ENCODE measurements at regions not wholly inside any gene's neighbourhood (a gene's known extent, or its start where the extent isn't known, plus 50 kb on each side); places are given as distances from the start of the nearest gene placed in this dataset.
"Not testable (repeated sequence)": the region's sequence is repeated elsewhere in the genome, so short reads cannot be mapped to it uniquely, and the experiment has no call there.

- DNase-seq (ENCODE audit: low spot score) = no peak
These were observed 127.5 kb upstream of the SOD1 start for GRCh38 chr21:31531967-31532366.

- DNase-seq (ENCODE audit: low spot score) = no peak
These were observed 128.4 kb upstream of the SOD1 start for GRCh38 chr21:31530897-31531705.

DNA sequence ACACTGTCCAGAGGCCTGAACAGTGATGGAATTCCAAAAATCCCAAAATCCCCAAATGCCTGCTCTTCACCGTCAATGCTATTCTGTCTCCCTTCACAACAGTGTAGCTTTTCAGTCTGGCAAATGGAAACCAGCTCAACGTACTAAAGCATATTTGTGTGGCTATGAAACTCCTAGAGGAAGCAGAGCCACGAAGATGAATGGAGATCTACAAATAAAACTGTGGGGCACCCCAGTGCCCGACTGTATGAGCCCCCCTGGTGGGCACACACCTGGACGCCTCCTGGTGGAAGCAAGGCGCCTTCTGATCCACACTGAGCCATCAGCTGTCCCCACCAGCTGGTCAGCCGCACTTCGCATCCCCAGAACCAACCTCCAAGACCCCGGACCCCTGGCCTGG, 129.1 kb upstream of the SOD1 start:
- DNase-seq (ENCODE audit: low spot score) = no peak

GRCh38 chr21:31529406-31529805, 130.1 kb upstream of the SOD1 start:
- DNase-seq (ENCODE audit: low spot score) = no peak

DNA sequence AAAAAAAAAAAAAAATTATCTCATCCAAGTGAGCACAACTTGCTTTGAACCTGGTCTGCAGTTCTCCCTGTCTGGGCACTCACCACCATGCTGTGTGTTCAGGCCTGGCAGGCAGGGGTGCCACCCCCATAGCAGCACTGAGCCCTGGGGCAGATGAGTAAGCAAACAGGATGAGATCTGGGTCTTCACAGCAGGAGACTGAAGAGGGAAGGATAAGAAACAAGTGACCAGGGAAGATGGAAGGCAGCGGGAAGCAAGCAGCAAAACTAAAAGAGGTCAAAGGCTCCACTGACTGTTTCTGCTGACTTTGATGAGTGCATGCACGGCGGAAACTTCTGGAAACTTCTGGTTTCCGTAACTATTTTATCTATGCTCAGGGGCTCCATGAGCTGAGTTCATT, 133.5 kb upstream of the SOD1 start:
- DNase-seq (ENCODE audit: low spot score) = no peak

DNA sequence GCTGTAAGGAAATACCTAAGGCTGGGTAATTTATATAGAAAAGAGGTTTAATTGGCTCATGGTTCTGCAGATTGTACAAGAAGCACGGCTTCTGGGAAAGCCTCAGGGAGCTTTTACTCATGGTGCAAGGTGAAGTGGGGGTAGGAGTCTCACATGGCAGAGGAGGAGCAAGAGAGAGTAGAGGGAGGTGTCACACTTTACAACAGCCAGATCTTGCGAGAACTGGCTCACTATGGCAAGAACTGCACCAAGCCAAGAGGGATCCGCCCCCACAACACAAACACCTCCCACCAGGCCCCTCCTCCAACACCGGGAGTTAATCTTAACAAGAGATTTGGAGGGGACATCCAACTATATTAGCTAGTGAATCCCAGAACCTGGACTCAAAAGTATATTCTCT, 135.4 kb upstream of the SOD1 start:
- peak; percentile 61 for DNase-seq (ENCODE audit: low spot score)

DNA sequence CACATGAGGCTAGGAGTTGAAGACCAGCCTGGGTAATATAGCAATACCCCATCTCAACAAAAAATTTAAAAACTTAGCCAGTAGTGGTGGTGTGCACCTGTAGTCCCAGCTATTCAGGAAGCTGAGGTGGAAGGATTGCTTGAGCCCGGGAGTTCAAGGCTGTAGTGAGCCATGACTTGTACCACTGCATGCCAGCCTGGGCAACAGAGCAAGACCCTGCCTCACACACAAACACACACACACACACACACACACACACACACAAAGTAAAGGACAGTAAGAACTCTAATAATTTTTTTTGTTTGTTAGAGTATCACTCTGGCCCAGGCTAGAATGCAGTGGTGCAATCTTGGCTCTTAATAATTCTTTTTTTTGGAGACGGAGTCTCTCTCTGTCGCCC, 138.0 kb upstream of the SOD1 start:
- no peak for DNase-seq (ENCODE audit: low spot score)

DNA sequence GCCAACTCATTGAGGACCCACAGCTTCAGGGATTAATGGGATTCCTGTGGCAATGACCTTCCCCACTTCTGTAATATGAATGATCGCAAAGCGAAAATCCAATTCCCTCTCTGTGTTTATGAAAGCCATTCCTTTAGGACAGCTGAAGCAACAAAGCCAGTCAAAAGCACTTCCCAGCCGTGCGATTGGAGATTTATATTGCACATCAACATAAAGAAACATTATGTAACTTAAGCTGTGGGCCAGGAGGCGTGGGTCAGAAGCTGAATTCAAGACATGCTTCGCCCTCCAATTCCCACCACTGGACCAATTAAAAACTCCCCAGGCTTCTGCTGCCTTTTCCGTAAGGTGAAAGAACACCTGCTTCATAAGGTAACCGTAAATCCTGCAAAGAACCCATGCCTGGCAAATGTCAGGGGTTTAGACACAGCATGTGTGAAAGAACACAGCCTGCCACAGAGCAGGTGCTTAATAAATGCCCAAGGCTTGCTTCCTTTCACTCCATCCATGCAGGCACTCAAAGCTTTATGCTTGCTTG, 138.9 kb upstream of the SOD1 start:
- DNase-seq (ENCODE audit: low spot score) = no peak

DNA sequence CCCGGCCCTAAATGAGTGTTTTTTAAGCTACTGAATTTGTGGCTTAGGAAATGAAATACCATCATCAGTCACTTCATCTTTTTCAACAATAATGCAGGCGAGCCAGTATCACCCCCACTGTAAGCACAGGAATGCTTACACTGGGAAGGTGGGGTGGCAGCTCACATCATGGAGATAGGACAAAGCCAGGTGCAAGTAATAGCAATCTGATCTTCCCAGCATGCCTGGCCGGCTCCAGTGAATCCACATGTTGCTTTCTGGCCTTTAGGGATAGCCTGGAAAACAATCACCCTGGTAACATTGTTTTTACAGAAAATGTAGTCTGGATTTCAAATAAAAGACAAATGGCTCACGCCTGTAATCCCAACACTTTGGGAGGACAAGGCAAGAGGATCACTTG, 140.9 kb upstream of the SOD1 start:
- DNase-seq (ENCODE audit: low spot score) = no peak

DNA sequence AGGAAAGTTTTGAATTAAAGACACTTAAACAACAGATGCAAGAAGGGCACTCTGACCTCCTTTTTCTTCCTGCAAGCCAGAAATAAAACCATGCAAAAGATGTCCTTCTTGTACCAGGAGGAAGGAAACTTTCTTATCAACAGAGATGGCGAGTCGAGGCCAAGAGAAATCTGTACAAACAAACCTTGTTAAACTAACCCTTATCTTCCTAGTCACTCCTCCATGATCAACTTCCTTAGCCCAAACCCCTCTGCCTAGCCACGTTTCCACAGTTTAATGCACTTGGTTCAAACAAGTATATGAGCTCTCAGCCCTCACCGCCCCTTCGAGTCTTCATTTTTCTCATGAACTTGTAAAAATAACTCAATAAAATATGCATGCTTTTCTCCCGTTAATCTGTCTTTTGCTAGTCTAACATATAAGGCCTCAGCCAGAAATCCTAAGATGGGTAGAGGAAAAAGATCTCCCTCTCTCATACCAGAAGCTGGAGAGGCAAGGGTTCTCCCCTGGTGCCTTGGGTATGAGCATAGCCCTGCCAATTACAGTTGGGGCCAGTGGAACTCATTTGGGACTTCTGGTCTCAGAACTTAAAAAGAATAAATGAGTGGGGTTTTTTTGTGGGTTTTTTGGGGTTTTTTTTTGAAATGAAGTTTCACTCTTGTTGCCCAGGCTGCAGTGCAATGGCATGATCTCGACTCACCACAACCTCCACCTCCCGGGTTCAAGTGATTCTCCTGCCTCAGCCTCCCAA, 141.7 kb upstream of the SOD1 start:
- no peak for DNase-seq (ENCODE audit: low spot score)

DNA sequence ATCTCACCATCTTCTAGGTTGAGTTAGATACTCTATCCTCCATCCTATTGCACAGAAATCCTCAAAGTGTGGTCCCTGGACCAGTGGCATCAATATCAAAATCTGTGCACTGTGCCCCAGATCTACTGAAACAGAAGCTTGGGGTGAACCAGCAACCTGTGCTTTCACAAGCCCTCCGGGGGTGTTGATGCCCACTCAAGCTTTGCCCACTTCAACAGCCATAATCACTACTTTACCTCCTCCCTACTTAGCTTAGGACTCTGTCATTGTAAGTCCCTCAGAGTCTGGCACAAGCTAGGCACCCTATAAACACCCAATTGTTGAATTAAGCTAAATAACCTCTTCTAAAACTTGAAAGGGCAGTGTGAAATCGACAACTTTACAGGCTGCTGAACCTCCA, 144.2 kb upstream of the SOD1 start:
- DNase-seq (ENCODE audit: low spot score) = no peak

DNA sequence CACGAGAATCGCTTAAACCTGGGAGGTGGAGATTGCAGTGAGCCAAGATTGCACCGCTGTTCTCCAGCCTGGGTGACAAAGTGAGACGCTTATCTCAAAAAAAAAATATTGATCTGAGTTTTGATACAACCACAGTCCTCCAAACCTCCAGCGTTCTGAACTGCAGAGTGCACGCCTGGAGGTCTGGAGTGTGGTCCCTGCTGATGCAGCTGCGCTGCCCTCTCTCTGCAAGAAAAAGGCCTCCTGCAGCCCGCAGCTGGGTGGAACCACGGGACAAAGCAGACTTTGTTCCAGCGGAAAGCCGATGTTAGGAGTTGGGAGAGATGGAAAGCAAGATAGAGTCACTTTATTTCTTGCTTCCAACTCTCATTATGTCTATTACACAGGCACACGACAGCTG, 144.9 kb upstream of the SOD1 start:
- peak; percentile 70 for DNase-seq (ENCODE audit: low spot score)

- DNase-seq (ENCODE audit: low spot score) = not testable (repeated sequence)
These were observed 146.0 kb upstream of the SOD1 start for GRCh38 chr21:31513541-31513940.

DNA sequence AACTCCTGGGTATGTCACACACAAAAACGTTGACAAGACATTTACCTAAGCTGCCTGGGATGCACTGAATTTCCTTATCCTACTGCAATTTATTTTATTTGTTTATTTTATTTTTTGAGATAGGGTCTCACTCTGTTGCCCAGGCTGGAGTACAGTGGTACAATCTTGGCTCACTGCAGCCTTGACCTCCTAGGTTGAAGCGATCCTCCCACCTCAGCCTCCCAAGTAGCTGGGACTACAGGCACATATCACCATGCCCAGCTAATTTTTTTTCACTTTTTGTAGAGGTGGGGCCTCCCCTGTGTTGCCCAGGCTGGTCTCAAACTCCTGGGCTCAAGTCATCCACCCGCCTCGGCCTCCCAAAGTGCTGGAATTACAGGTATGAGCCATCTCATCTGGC, 147.5 kb upstream of the SOD1 start:
- not testable (repeated sequence) for DNase-seq (ENCODE audit: low spot score)

GRCh38 chr21:31511258-31511657, 148.2 kb upstream of the SOD1 start:
- DNase-seq (ENCODE audit: low spot score) = no peak

DNA sequence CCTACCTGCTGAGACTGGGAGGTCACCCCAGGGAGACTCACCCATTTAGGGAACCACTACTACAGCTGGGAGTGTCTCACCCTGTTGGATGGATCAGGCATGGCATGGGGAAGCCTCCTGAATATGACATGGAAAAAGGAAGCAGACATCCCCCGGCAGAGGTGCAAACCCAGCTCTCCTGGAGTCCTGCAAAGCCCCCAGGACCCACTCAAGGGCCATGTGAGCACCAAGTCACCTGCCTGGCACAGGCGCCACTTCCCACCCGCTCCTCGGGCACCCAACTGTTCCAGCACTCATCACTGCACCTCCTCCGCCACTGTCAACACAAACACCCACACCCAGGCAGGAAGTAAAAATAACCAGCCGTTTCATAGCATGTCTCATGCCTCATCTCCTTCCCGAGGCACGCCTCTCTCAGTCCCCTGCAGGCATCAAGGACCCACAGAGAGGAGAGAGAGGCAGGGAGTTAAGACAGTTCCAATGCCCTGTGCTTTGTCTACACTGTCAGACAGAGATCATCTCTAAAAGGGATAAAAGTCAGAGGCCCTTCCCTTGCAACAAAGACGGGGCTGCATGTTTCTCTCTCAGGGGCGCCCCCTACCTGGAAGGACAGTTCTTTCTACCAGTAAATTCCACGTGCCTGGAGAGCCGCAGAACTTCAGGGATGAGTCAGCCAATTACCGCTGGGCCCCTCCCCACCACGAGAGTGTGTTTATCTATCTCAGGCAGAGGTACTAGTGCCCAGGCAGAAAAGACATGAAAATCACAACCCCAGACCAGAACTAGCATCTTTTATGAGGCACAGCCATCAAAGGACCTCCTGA, 150.1 kb upstream of the SOD1 start:
- DNase-seq (ENCODE audit: low spot score) = peak; percentile 64

DNA sequence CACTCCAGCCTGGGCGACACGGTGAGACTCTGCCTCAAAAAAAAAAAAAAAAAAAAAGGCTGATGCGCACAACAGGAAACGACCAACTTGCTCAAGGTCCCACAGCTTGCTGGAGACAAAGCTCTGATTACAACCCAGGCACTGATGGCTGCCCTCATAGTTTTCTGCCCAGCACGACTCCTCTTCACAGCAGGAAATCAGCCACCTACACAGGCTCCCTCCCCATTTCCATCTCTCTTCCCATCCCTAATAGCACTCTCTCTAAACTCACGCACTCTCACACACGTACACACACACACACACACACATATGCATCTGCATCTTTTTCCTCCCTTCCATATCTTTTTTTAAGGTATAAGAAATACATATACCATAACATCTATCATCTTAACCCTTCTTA, 153.5 kb upstream of the SOD1 start:
- DNase-seq (ENCODE audit: low spot score) = no peak

DNA sequence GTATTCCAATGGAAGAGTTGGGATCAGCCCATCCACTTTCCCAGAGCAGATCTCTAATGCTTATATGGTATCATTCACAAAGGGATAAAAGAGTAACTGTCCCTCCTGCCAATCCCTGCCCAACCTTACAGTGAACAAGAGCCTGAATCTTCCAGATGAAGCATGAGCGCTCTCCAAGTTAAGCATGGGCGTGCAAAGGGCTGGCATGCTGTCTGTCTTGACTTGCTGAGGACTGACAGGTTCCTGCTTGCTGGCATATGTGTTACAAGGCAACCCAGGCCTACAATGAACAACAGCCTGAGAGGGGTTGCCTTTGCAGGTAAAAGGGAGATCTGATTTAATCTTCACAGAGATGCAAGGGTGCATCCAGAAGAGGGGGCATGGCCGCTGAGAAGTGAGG, 155.6 kb upstream of the SOD1 start:
- no peak for DNase-seq (ENCODE audit: low spot score)

GRCh38 chr21:31503467-31503866, 156.0 kb upstream of the SOD1 start:
- no peak for DNase-seq (ENCODE audit: low spot score)

DNA sequence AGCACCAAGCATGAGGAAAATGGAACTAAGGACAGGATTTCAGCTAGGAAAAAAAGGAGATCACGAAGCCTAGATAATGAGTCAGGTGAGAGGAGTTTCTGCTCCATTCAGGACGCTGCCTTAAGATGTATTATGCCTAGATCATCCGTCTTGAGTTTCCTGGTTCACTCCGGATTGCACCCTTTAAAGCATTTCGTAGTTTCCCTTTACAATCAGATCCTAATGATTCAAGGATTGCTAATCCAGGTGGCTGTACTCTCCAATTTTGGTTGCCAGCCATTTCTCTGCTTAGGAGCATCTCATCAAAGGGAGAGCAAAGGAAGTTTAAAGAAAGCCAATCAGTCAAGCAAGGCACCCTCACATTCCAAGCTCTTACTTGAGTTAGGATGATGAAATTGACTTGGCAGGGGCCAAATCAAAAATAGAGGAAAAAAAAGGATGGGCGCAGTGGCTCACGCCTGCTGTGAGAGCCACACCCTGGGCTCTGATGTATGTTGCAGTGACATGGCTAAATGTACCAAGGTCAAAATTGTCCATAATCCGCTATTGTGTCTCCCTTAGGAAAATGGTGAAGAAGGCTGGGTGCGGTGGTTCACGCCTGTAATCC, 156.9 kb upstream of the SOD1 start:
- DNase-seq (ENCODE audit: low spot score) = no peak

GRCh38 chr21:31501926-31502325, 157.6 kb upstream of the SOD1 start:
- no peak for DNase-seq (ENCODE audit: low spot score)

DNA sequence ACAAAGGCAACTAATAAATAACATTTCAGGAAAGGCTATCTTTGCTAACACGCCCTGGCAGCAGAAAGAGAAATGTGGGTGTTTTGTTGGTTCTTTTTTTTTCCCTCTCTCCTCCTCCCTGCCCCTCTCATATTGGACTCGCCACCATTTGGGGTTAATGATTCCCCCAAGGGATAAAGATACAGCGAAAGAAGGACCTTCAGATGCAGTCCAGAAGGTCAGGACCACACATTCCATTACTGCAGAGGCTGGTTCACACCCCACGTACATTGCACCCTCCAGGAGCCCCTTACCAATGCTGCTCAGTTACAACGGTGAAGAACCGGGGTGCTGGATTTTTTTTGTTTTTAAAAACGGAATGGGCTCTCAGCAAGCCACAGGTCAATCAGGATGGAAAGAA, 156.9 kb upstream of the TIAM1 start:
- no peak for DNase-seq (ENCODE audit: low spot score)

All from ecto neural progenitor cell (in vitro differentiated cells).